Tibial nerve (tissue), 4 donors: ENCODE measurements at regions not wholly inside any gene's neighbourhood (a gene's known extent, or its start where the extent isn't known, plus 50 kb on each side); places are given as distances from the start of the nearest gene placed in this dataset.

Experiments used
- EP300 ChIP-seq, 2 donors: sonication (generic); formaldehyde crosslinking; IDR thresholded peaks; one replicate each; pipeline ENCODE4 v1.6.1; 2017; ENCODE audit warnings: antibody characterized with exemption in 2 of 2, mild to moderate bottlenecking in 1 of 2
- POLR2A ChIP-seq, 2 donors: fragments of 450-650 bp; IDR thresholded peaks; one replicate each; pipeline ENCODE4 v1.6.1; 2017; ENCODE audit warnings: antibody characterized with exemption in 2 of 2, mild to moderate bottlenecking in 2 of 2, moderate library complexity in 2 of 2
- TF ChIP-seq, protein P1 (sequence below), 5 experiments: fragments of 200-600 bp in 3 of 5; fragments of 450-650 bp in 2 of 5; sonication (generic) in 3 of 5; IDR thresholded peaks; one replicate each; pipeline ENCODE4 v1.5.1; 2016 to 2019; ENCODE audit warnings: antibody characterized with exemption in 5 of 5, mild to moderate bottlenecking in 3 of 5, moderate library complexity in 2 of 5

- TF ChIP-seq, protein P1, sequence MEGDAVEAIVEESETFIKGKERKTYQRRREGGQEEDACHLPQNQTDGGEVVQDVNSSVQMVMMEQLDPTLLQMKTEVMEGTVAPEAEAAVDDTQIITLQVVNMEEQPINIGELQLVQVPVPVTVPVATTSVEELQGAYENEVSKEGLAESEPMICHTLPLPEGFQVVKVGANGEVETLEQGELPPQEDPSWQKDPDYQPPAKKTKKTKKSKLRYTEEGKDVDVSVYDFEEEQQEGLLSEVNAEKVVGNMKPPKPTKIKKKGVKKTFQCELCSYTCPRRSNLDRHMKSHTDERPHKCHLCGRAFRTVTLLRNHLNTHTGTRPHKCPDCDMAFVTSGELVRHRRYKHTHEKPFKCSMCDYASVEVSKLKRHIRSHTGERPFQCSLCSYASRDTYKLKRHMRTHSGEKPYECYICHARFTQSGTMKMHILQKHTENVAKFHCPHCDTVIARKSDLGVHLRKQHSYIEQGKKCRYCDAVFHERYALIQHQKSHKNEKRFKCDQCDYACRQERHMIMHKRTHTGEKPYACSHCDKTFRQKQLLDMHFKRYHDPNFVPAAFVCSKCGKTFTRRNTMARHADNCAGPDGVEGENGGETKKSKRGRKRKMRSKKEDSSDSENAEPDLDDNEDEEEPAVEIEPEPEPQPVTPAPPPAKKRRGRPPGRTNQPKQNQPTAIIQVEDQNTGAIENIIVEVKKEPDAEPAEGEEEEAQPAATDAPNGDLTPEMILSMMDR (IDR thresholded peaks at IDR 0.05): no peak
- TF ChIP-seq POLR2A (IDR thresholded peaks at IDR 0.05): no peak
- TF ChIP-seq EP300 (IDR thresholded peaks at IDR 0.05): no peak
Measured at GRCh38 chr6:140460267-140460666, 1085.8 kb upstream of the CITED2 start.
